Fibroblast of villous mesenchyme (primary cell): ENCODE measurements at regions not wholly inside any gene's neighbourhood (a gene's known extent, or its start where the extent isn't known, plus 50 kb on each side); places are given as distances from the start of the nearest gene placed in this dataset.

Experiments used
- DNase-seq: peaks from one replicate; pipeline ENCODE4 v3.0.0-alpha.2; 2010; ENCODE audit warnings: low read depth
- H3K4me3 ChIP-seq: 2 replicates; pipeline ENCODE4 v1.5.1; 2011; ENCODE audit warnings: low read depth, mild to moderate bottlenecking, low read length
- TF ChIP-seq, protein P1 (sequence below): IDR thresholded peaks from 2 replicates; pipeline ENCODE4 v1.5.1; 2012; ENCODE audit warnings: low read depth, mild to moderate bottlenecking, low read length; ENCODE audit not compliant: insufficient read depth

DNA sequence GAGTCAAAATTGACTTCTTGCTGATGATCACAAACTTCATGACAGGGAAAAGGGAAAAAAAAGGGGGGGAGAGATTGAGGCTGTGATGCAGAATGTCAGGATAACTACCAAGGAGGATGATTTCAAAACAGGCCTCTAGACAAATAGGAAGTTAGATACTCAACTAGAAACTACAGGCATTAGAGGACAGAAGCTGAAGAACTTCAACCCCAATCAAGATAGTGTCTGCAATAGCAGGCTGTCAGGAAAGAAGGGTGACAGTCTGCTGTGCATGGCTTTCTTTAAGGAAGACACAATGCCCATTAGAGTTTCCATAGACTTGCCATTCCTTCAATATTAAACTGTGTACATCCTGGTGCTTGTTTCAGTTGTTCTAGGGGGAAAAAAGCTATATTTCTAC is 257.2 kb downstream of the TTLL7 start:
- no peak overlapping the region for H3K4me3 ChIP-seq
- TF ChIP-seq, protein P1, sequence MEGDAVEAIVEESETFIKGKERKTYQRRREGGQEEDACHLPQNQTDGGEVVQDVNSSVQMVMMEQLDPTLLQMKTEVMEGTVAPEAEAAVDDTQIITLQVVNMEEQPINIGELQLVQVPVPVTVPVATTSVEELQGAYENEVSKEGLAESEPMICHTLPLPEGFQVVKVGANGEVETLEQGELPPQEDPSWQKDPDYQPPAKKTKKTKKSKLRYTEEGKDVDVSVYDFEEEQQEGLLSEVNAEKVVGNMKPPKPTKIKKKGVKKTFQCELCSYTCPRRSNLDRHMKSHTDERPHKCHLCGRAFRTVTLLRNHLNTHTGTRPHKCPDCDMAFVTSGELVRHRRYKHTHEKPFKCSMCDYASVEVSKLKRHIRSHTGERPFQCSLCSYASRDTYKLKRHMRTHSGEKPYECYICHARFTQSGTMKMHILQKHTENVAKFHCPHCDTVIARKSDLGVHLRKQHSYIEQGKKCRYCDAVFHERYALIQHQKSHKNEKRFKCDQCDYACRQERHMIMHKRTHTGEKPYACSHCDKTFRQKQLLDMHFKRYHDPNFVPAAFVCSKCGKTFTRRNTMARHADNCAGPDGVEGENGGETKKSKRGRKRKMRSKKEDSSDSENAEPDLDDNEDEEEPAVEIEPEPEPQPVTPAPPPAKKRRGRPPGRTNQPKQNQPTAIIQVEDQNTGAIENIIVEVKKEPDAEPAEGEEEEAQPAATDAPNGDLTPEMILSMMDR = no peak
- no peak for DNase-seq

DNA sequence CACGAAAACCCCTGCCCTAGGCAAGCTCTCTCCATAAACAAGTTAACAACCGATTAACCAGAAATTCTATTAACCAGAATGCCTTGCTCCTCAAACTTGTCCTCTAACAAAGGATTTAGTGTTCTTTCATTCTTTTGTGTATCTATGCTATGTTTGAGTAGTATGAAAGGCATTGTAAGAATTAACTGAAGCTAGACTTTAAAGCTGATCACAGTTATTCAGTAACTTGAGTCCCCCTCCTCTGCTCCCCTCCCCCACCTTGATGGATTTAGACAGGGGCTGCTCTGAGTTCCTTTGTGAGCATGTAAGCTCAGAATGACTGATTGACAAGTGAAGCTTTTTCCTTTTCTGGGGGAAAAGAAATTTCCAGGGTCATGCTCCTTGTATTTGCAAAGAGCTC is 257.6 kb downstream of the TTLL7 start:
- TF ChIP-seq, protein P1 = no peak

DNA sequence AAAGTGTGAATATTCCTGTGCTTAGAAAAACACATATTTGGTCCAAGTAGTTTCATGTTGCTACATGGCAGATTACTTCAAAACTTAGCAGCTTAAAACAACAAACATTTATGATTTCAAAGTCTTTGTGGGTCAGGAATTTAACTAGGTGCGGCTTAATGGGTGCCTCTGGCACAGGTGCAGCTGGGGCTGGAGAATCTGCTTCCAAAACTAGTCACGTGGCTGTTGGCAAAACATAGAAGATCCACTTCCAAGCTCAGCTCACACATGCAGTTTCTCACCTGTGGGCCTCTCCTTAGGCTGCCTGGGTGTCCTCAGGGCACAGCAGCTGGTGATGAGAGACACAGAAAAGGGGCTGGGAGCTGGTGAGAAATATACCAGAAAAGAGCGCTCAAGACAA is 263.4 kb downstream of the TTLL7 start:
- TF ChIP-seq, protein P1 = no peak
- no peak for DNase-seq

More for the DNA sequence above, 257.6 kb downstream of the TTLL7 start:
- DNase-seq = no peak
- H3K4me3 ChIP-seq = no peak overlapping the region

DNA sequence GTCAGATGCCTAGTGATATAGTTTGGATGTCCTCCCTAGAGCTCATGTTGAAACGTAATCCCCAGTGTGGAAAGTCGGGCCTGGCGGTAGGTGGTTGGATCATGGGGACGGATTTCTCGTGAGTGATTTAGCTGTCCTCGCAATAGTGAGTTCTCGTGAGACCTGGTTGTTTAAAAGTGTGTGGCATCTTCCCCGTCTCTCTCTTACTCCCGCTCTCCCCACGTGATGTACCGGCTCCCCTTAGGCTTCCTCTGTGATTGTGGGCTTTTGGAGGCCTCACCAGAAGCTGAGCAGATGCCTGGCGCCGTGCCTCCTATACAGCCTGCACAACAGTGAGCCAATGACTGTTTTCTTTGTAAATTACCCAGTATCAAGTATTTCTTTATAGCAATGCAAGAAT is 264.5 kb downstream of the TTLL7 start:
- H3K4me3 ChIP-seq = no peak overlapping the region
- no peak for DNase-seq
- TF ChIP-seq, protein P1 = no peak

More for the DNA sequence above, 263.4 kb downstream of the TTLL7 start:
- H3K4me3 ChIP-seq = no peak overlapping the region

DNA sequence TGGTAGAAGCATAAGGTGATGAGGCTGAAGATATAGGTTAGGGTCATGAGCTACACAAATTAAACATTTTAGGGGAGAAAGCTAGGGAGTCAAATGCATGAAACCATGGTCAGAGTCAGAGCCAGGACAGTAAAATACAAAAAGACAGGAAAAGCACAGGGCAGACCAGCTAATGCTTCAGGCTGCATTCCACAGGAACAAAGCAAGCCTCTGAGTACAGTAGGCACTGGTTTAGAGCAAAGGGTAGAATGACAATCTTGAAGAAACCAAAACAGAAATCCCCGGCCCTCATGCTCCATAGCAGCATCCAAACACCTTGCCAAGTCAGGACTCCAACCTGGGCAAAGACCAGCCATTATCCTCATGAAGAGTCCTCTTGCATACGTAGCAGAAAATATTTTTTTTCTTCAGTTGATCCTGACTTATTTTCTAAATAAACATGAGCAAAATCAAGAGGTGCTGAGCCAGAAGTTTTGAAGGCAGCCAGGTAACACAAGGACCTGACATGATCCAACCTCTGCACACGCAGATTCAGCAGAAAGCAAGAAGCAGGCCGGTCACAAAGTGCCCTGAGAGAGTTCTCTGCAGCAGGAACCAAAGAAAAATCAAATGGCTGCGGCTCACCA is 273.1 kb downstream of the TTLL7 start:
- DNase-seq = no peak
- TF ChIP-seq, protein P1 = no peak
- no peak overlapping the region for H3K4me3 ChIP-seq

DNA sequence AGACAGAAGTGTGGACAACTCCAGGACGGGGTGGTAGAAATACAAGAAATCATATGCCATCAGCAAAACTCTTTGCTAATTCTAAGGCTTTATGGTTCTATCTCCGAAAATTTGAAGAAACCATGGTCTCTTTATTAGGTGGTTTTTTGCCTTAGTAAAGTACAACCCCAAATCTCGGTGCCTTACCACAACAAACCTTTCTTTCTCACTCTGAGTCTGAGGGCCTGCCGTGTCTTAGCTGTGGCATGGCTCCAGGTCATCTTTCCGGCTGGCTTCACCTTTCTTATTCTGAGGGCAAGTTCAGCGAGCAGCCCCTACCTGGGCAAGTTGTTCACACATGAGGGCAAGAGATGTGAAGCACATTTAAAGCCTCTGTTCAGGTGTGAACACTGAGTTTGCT is 280.6 kb downstream of the TTLL7 start:
- DNase-seq = no peak
- H3K4me3 ChIP-seq = no peak overlapping the region
- TF ChIP-seq, protein P1 = no peak

DNA sequence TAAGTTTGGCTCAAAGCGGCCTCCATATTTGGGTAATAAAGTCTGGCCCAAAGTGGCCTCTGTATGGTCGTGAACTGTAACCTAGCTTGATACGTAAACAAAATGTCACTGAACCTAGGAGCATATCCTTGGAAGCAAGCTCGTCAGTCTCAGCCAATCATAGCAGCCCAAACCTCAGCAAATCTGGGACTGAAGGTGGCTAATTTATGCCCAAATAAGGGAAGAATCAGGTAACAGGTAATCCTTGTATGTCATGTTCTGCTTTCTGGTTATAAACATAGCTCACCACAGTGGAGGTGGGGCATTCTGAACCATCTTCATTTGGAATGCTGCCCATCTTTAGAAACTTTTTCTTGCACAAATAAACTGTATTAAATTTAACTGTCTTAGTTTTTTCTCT is 281.1 kb downstream of the TTLL7 start:
- TF ChIP-seq, protein P1 = no peak
- no peak for DNase-seq
- no peak overlapping the region for H3K4me3 ChIP-seq
